ENCODE measurements at regions not wholly inside any gene's neighbourhood (a gene's known extent, or its start where the extent isn't known, plus 50 kb on each side); places are given as distances from the start of the nearest gene placed in this dataset.

DNA sequence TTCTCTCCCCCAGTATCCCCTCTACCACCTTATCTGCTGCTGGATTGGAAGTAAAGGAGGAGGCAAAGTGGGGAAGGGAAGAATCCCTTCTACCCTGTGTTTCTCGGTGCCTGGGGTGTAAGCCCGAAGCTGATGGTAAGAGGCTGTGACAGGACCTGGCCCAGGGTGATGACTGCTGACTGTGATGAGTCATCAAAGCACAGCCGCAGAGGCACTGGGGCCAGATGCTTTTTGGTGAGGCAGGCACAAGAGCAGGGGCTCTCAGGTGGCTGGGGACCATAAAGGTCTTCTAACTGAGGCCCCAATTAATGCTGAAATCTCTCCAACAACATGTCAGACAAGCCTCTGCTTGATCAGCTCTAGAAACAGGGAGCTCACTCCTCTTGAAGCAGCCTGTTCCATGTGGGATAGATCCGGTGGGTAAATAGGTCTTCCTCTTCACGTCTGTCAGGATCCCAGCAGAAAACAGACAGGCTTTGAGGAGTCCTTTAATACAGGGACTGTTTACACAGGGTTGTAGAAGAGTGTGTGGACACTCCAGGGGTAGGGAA is 86.1 kb upstream of the PCBD1 start:
- Histone ChIP-seq H3K4me1 (ENCODE audit: control insufficient read depth in 1 of 2, extremely low read depth in 1 of 2, insufficient read depth in 2 of 2, low read length in 2 of 2) (no peaks in the 10 kb centered on the region), H3K4me3 (ENCODE audit: control insufficient read depth in 1 of 2, extremely low read depth in 1 of 2, low read length in 1 of 2) (no peak overlapping the region), H3K27me3 (replicated peaks in 1 of 2; ENCODE audit: control insufficient read depth in 2 of 2, extremely low read depth in 1 of 2, insufficient read depth in 2 of 2, low read length in 1 of 2) (peaks cover 0 to 20% of the 10 kb centered on the region in 2 experiments), H3K27ac (ENCODE audit: low read length) (no peak overlapping the region), H3K9me3 (no peaks in the 10 kb centered on the region), H3K36me3 (ENCODE audit: control insufficient read depth in 2 of 2, extremely low read depth in 1 of 2, insufficient read depth in 1 of 2, low read length in 1 of 2) (no peaks in the 10 kb centered on the region)
- 76% methylated on average over 5 of the region's 5 CpGs for WGBS (ENCODE audit: insufficient coverage)
- H3K27me3 Mint-ChIP-seq, result peaks cover 16 to 18% of the 10 kb centered on the region in 2 donors
- no peaks in the 10 kb centered on the region for H3K4me1 Mint-ChIP-seq
- no peak overlapping the region for H3K27ac Mint-ChIP-seq
- H3K4me3 Mint-ChIP-seq, result no peak overlapping the region
- CTCF ChIA-PET, result no interaction called here
- no peak for DNase-seq
- no peak for ATAC-seq (replicated peaks in 1 of 4)
- H3K9me3 Mint-ChIP-seq, result peaks cover 0 to 9% (median 2%) of the 10 kb centered on the region in 3 donors
- H3K36me3 Mint-ChIP-seq, result no peaks in the 10 kb centered on the region
- POLR2A ChIA-PET, result no interaction called here

DNA sequence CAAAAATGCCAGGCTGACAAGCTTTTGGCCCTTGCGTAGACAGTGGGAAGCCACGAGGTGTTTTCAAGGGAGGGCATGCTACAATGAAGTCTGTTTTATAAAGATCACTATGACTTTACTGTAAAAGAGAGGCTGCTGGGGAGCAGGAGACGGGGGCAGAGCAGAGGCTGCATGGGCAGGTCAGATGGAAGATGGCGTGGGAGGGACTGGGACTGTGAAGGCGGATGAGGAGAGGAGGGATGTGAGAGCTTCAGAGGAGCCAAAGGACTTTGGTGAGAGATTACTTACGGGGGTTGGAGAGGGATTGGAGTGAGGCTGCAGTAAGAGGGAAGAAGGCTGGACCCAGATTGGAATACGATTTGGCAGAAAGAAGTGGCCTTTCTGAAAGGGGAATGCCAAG is 86.6 kb upstream of the PCBD1 start:
- Histone ChIP-seq H3K27me3 (replicated peaks in 1 of 2; ENCODE audit: control insufficient read depth in 2 of 2, extremely low read depth in 1 of 2, insufficient read depth in 2 of 2, low read length in 1 of 2) (peaks cover 0 to 18% of the 10 kb centered on the region in 2 experiments), H3K4me3 (ENCODE audit: control insufficient read depth in 1 of 2, extremely low read depth in 1 of 2, low read length in 1 of 2) (no peak overlapping the region), H3K36me3 (ENCODE audit: control insufficient read depth in 2 of 2, extremely low read depth in 1 of 2, insufficient read depth in 1 of 2, low read length in 1 of 2) (no peaks in the 10 kb centered on the region), H3K4me1 (ENCODE audit: control insufficient read depth in 1 of 2, extremely low read depth in 1 of 2, insufficient read depth in 2 of 2, low read length in 2 of 2) (no peaks in the 10 kb centered on the region), H3K27ac (ENCODE audit: low read length) (no peak overlapping the region), H3K9me3 (no peaks in the 10 kb centered on the region)
- H3K27me3 Mint-ChIP-seq, result peaks cover 16 to 18% of the 10 kb centered on the region in 2 donors
- WGBS (ENCODE audit: insufficient coverage), result 78% methylated on average over 6 of the region's 7 CpGs
- peaks cover 0 to 9% (median 2%) of the 10 kb centered on the region in 3 donors for H3K9me3 Mint-ChIP-seq
- H3K27ac Mint-ChIP-seq, result no peak overlapping the region
- no peaks in the 10 kb centered on the region for H3K4me1 Mint-ChIP-seq
- ChIA-PET CTCF (no interaction called here), POLR2A (no interaction called here)
- no peaks in the 10 kb centered on the region for H3K36me3 Mint-ChIP-seq
- DNase-seq (no peak), ATAC-seq (replicated peaks in 1 of 4) (no peak)
- no peak overlapping the region for H3K4me3 Mint-ChIP-seq

DNA sequence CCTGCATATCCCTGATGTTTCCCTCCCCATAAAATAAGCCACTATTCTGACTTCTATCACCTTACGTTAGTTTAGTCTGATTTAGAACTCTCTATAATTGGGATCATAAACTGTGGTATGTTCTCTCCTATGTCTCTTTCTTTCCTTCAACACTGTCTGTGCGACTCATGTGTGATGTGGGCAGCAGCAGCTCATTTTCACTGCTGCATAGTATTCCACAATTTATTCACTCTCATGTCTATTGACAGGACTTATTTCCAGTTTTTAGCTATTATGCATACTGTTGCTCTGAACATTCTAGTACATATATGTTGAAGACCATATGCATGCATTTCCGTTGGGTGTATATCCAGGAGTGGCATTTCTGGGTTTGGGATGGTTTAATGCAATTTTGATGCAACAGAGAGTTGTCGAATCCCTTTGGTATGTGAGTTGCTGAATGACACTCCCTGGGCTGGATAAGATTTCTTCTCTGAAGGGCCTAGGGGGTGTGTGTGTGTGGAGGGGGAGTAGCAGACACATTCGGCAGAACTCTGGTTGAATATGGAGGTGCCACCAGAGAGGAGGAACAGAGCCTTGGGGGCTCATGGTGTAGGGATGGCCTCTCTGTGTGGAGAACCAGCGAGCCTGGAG is 87.8 kb upstream of the PCBD1 start:
- Histone ChIP-seq H3K27me3 (replicated peaks in 1 of 2; ENCODE audit: control insufficient read depth in 2 of 2, extremely low read depth in 1 of 2, insufficient read depth in 2 of 2, low read length in 1 of 2) (peaks cover 0 to 15% of the 10 kb centered on the region in 2 experiments), H3K4me1 (ENCODE audit: control insufficient read depth in 1 of 2, extremely low read depth in 1 of 2, insufficient read depth in 2 of 2, low read length in 2 of 2) (peaks cover 0 to 2% of the 10 kb centered on the region in 2 experiments), H3K9me3 (no peaks in the 10 kb centered on the region), H3K36me3 (ENCODE audit: control insufficient read depth in 2 of 2, extremely low read depth in 1 of 2, insufficient read depth in 1 of 2, low read length in 1 of 2) (no peaks in the 10 kb centered on the region), H3K27ac (ENCODE audit: low read length) (no peak overlapping the region), H3K4me3 (ENCODE audit: control insufficient read depth in 1 of 2, extremely low read depth in 1 of 2, low read length in 1 of 2) (no peak overlapping the region)
- ChIA-PET POLR2A (no interaction called here), CTCF (no interaction called here)
- DNase-seq, result no peak
- Mint-ChIP-seq H3K27me3 (peaks cover 14 to 18% of the 10 kb centered on the region in 2 donors), H3K4me1 (no peaks in the 10 kb centered on the region), H3K9me3 (peaks cover 0 to 9% (median 2%) of the 10 kb centered on the region in 3 donors), H3K4me3 (no peak overlapping the region), H3K27ac (no peak overlapping the region), H3K36me3 (no peaks in the 10 kb centered on the region)
- WGBS (ENCODE audit: insufficient coverage), result 77% methylated on average over 3 of the region's 6 CpGs
- ATAC-seq (replicated peaks in 1 of 4), result no peak

GRCh38 chr10:70977625-70978024 is 89.3 kb upstream of the PCBD1 start:
- Mint-ChIP-seq H3K27me3 (peaks cover 11 to 14% of the 10 kb centered on the region in 2 donors), H3K4me3 (no peak overlapping the region), H3K4me1 (peaks cover 7 to 10% (median 9%) of the 10 kb centered on the region in 3 donors), H3K9me3 (peaks cover 0 to 4% (median 0%) of the 10 kb centered on the region in 3 donors), H3K27ac (no peak overlapping the region), H3K36me3 (no peaks in the 10 kb centered on the region)
- ChIA-PET POLR2A (no interaction called here), CTCF (no interaction called here)
- 83% methylated on average over 7 of the region's 11 CpGs for WGBS (ENCODE audit: insufficient coverage)
- DNase-seq (no peak), ATAC-seq (replicated peaks in 1 of 4) (no peak)
- no peak overlapping the region for H3K27ac ChIP-seq (ENCODE audit: low read length)
- no peaks in the 10 kb centered on the region for H3K36me3 ChIP-seq (ENCODE audit: control insufficient read depth in 2 of 2, extremely low read depth in 1 of 2, insufficient read depth in 1 of 2, low read length in 1 of 2)
- H3K4me1 ChIP-seq (ENCODE audit: control insufficient read depth in 1 of 2, extremely low read depth in 1 of 2, insufficient read depth in 2 of 2, low read length in 2 of 2), result peaks cover 0 to 15% of the 10 kb centered on the region in 2 experiments
- no peaks in the 10 kb centered on the region for H3K9me3 ChIP-seq
- H3K4me3 ChIP-seq (ENCODE audit: control insufficient read depth in 1 of 2, extremely low read depth in 1 of 2, low read length in 1 of 2), result no peak overlapping the region
- H3K27me3 ChIP-seq (replicated peaks in 1 of 2; ENCODE audit: control insufficient read depth in 2 of 2, extremely low read depth in 1 of 2, insufficient read depth in 2 of 2, low read length in 1 of 2), result peaks cover 0 to 15% of the 10 kb centered on the region in 2 experiments

DNA sequence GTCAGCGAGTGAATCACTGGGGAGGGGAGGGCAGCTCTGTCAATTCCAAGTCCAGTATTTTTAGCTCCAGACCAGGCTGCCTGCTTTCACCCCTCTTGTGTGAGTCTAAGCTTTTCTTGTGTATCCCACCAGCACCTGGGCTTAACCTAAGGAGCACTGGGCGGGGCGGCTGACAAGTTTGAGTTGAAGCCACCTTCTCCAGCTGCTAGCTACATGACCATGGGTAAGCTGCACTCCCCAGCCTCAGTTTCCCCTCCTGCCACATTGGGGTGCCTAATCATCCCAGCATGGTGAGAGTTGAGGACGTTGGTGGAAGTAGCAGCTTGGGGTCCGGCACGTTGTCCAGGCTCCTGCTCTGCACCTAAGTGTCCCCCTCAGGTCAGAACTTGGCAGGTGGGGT is 89.8 kb upstream of the PCBD1 start:
- H3K27ac ChIP-seq (ENCODE audit: low read length), result no peak overlapping the region
- Mint-ChIP-seq H3K27ac (no peak overlapping the region), H3K9me3 (peaks cover 0 to 4% (median 0%) of the 10 kb centered on the region in 3 donors), H3K4me3 (no peak overlapping the region), H3K4me1 (peaks cover 12 to 15% (median 14%) of the 10 kb centered on the region in 3 donors), H3K36me3 (no peaks in the 10 kb centered on the region), H3K27me3 (peaks cover 11 to 14% of the 10 kb centered on the region in 2 donors)
- ATAC-seq (replicated peaks in 1 of 4) (no peak), DNase-seq (no peak)
- WGBS (ENCODE audit: insufficient coverage), result 100% methylated on average over 3 of the region's 6 CpGs
- H3K9me3 ChIP-seq, result no peaks in the 10 kb centered on the region
- peaks cover 0 to 19% of the 10 kb centered on the region in 2 experiments for H3K4me1 ChIP-seq (ENCODE audit: control insufficient read depth in 1 of 2, extremely low read depth in 1 of 2, insufficient read depth in 2 of 2, low read length in 2 of 2)
- H3K4me3 ChIP-seq (ENCODE audit: control insufficient read depth in 1 of 2, extremely low read depth in 1 of 2, low read length in 1 of 2), result no peak overlapping the region
- no peaks in the 10 kb centered on the region for H3K36me3 ChIP-seq (ENCODE audit: control insufficient read depth in 2 of 2, extremely low read depth in 1 of 2, insufficient read depth in 1 of 2, low read length in 1 of 2)
- peaks cover 0 to 15% of the 10 kb centered on the region in 2 experiments for H3K27me3 ChIP-seq (replicated peaks in 1 of 2; ENCODE audit: control insufficient read depth in 2 of 2, extremely low read depth in 1 of 2, insufficient read depth in 2 of 2, low read length in 1 of 2)
- POLR2A ChIA-PET, result no interaction called here
- CTCF ChIA-PET, result no interaction called here

- Histone ChIP-seq H3K36me3 (ENCODE audit: control insufficient read depth in 2 of 2, extremely low read depth in 1 of 2, insufficient read depth in 1 of 2, low read length in 1 of 2) (no peaks in the 10 kb centered on the region), H3K9me3 (no peaks in the 10 kb centered on the region), H3K4me3 (ENCODE audit: control insufficient read depth in 1 of 2, extremely low read depth in 1 of 2, low read length in 1 of 2) (no peak overlapping the region), H3K4me1 (ENCODE audit: control insufficient read depth in 1 of 2, extremely low read depth in 1 of 2, insufficient read depth in 2 of 2, low read length in 2 of 2) (peaks cover 0 to 19% of the 10 kb centered on the region in 2 experiments), H3K27ac (ENCODE audit: low read length) (no peak overlapping the region), H3K27me3 (replicated peaks in 1 of 2; ENCODE audit: control insufficient read depth in 2 of 2, extremely low read depth in 1 of 2, insufficient read depth in 2 of 2, low read length in 1 of 2) (peaks cover 0 to 15% of the 10 kb centered on the region in 2 experiments)
- H3K4me3 Mint-ChIP-seq, result no peak overlapping the region
- DNase-seq (no peak), ATAC-seq (replicated peaks in 1 of 4) (no peak)
- peaks cover 12 to 16% (median 15%) of the 10 kb centered on the region in 3 donors for H3K4me1 Mint-ChIP-seq
- ChIA-PET CTCF (no interaction called here), POLR2A (no interaction called here)
- H3K27ac Mint-ChIP-seq, result no peak overlapping the region
- peaks cover 10 to 14% of the 10 kb centered on the region in 2 donors for H3K27me3 Mint-ChIP-seq
- peaks cover 0 to 4% (median 0%) of the 10 kb centered on the region in 3 donors for H3K9me3 Mint-ChIP-seq
- no peaks in the 10 kb centered on the region for H3K36me3 Mint-ChIP-seq
- WGBS (ENCODE audit: insufficient coverage), result 82% methylated on average over 5 of the region's 8 CpGs
Measured at GRCh38 chr10:70978816-70979480, 90.6 kb upstream of the PCBD1 start.
